ENCODE measurements at regions not wholly inside any gene's neighbourhood (a gene's known extent, or its start where the extent isn't known, plus 50 kb on each side); places are given as distances from the start of the nearest gene placed in this dataset.

DNA sequence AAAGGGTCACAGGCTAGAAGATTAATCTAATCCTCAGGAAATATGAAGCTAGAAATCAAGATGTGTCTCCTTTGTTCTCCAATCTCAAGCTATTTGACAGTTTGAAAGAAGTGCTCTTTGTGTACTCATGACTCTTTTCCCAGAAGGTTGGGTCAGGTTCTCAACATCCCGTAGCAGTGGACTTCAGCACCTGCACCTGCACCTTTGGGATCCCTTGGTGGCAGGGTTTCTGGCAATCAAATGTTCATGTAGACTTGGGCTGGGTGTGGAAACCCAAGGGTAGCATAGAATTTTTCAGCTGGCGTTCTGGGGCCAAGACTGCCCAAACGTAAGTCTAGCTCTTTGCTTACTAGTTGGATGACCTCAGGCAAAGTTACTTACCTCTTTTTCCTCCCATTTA is 134.4 kb downstream of the ADRA2A start:
- TF ChIP-seq, protein P1, sequence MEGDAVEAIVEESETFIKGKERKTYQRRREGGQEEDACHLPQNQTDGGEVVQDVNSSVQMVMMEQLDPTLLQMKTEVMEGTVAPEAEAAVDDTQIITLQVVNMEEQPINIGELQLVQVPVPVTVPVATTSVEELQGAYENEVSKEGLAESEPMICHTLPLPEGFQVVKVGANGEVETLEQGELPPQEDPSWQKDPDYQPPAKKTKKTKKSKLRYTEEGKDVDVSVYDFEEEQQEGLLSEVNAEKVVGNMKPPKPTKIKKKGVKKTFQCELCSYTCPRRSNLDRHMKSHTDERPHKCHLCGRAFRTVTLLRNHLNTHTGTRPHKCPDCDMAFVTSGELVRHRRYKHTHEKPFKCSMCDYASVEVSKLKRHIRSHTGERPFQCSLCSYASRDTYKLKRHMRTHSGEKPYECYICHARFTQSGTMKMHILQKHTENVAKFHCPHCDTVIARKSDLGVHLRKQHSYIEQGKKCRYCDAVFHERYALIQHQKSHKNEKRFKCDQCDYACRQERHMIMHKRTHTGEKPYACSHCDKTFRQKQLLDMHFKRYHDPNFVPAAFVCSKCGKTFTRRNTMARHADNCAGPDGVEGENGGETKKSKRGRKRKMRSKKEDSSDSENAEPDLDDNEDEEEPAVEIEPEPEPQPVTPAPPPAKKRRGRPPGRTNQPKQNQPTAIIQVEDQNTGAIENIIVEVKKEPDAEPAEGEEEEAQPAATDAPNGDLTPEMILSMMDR (conservative IDR thresholded peaks at IDR 0.05; ENCODE audit: low read length): no peak
- TF ChIP-seq EZH2phosphoT487 (IDR thresholded peaks at IDR 0.05; ENCODE audit: borderline replicate concordance): no peak

All from Loucy (cell line).